ENCODE measurements at regions not wholly inside any gene's neighbourhood (a gene's known extent, or its start where the extent isn't known, plus 50 kb on each side); places are given as distances from the start of the nearest gene placed in this dataset.

- TF ChIP-seq POLR2AphosphoS5 (IDR thresholded peaks at IDR 0.05; ENCODE audit: borderline replicate concordance, low read depth, low read length) = no peak
- TF ChIP-seq EZH2 (IDR thresholded peaks at IDR 0.05) = no peak
Measured at GRCh38 chr9:75490326-75490725, 400.1 kb upstream of the PCSK5 start.
